ENCODE measurements at regions not wholly inside any gene's neighbourhood (a gene's known extent, or its start where the extent isn't known, plus 50 kb on each side); places are given as distances from the start of the nearest gene placed in this dataset.

DNA sequence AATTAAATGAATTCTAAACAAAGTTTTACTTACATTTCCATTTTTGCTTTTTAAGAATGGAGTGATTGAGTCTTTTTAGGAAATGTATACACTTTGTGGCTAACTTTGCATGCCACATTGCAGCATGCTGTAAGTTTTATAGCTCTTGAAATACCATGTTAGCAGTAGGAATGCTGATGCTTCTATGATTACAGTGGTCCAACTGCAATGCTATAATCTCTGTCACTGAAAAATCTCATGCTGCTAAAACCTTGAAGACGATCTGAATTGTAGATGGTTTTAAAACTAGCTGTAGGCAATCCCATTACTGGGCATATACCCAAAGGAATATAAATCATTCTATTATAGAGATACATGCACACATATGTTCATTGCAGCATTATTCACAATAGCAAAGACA is 127.6 kb downstream of the WIF1 start:
- H3K79me2 ChIP-seq (ENCODE audit: insufficient read depth, low read depth, low read length): no peaks in the 10 kb centered on the region
- CTCF ChIA-PET (ENCODE audit: unreplicated experiment): interaction anchor here (0.6 kb wide), 1 partner anchor 44 kb away, joined by 3 read pairs; no protein-coding TSS in a partner anchor
- H3K36me3 ChIP-seq (ENCODE audit: insufficient read depth, low read length): no peaks in the 10 kb centered on the region
- H4K20me1 ChIP-seq (ENCODE audit: insufficient read depth, low read length): no peaks in the 10 kb centered on the region
- TF ChIP-seq EZH2phosphoT487 (IDR thresholded peaks at IDR 0.05; ENCODE audit: borderline replicate concordance, low read depth, low read length): no peak
- TF ChIP-seq, protein P1, sequence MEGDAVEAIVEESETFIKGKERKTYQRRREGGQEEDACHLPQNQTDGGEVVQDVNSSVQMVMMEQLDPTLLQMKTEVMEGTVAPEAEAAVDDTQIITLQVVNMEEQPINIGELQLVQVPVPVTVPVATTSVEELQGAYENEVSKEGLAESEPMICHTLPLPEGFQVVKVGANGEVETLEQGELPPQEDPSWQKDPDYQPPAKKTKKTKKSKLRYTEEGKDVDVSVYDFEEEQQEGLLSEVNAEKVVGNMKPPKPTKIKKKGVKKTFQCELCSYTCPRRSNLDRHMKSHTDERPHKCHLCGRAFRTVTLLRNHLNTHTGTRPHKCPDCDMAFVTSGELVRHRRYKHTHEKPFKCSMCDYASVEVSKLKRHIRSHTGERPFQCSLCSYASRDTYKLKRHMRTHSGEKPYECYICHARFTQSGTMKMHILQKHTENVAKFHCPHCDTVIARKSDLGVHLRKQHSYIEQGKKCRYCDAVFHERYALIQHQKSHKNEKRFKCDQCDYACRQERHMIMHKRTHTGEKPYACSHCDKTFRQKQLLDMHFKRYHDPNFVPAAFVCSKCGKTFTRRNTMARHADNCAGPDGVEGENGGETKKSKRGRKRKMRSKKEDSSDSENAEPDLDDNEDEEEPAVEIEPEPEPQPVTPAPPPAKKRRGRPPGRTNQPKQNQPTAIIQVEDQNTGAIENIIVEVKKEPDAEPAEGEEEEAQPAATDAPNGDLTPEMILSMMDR (conservative IDR thresholded peaks at IDR 0.05; ENCODE audit: low read length): no peak
- no peaks in the 10 kb centered on the region for H3K4me1 ChIP-seq (ENCODE audit: insufficient read depth, low read length, poor library complexity, severe bottlenecking)
- H3K4me3 ChIP-seq (ENCODE audit: low read depth, low read length, poor library complexity, severe bottlenecking): no peak overlapping the region
- no peak overlapping the region for H3K27ac ChIP-seq (ENCODE audit: low read depth, low read length, poor library complexity, severe bottlenecking)
- H3K9me3 ChIP-seq (ENCODE audit: low read length): no peaks in the 10 kb centered on the region
- POLR2A ChIA-PET: no interaction called here
- intact Hi-C loops (cut with micrococcal nuclease; ENCODE audit: unreplicated experiment): no loop called here
- H3K4me2 ChIP-seq (ENCODE audit: low read length): no peak overlapping the region
- H3K9me2 ChIP-seq (ENCODE audit: insufficient read depth, low read length): no peaks in the 10 kb centered on the region
- no TSS peak for BruUV-seq (replicated peaks)
- no peak for DNase-seq (ENCODE audit: low spot score)
- no peak overlapping the region for H2AFZ ChIP-seq (ENCODE audit: low read length)

DNA sequence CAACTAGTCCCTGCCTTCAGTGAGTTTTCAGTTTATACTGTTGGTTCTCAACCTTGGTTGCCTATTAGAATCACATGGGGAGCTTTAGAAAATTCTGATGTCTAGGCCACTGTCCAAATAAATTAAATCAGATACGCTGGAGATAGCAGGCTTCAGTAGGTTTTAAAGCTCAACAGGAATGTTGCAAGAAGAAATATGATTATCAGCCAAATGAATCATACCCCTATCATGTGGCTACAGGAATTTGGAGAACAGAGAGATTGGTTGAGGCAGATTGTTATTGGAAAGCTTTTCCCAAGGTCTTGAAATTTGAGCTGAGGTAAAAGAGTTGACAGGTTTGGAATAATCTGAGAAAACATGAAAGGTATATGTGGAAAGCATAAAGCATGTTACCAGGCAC is 125.3 kb downstream of the WIF1 start:
- H3K9me3 ChIP-seq (ENCODE audit: low read length): no peaks in the 10 kb centered on the region
- no peaks in the 10 kb centered on the region for H3K9me2 ChIP-seq (ENCODE audit: insufficient read depth, low read length)
- H4K20me1 ChIP-seq (ENCODE audit: insufficient read depth, low read length): no peaks in the 10 kb centered on the region
- no peak for DNase-seq (ENCODE audit: low spot score)
- CTCF ChIA-PET (ENCODE audit: unreplicated experiment): no interaction called here
- POLR2A ChIA-PET: interaction anchor here (0.8 to 2.0 kb wide), 3 partner anchors 14 to 1932 kb away, joined by 3 to 6 read pairs (median 4); no protein-coding TSS in a partner anchor
- H3K4me2 ChIP-seq (ENCODE audit: low read length): no peak overlapping the region
- no peaks in the 10 kb centered on the region for H3K4me1 ChIP-seq (ENCODE audit: insufficient read depth, low read length, poor library complexity, severe bottlenecking)
- intact Hi-C loops (cut with micrococcal nuclease; ENCODE audit: unreplicated experiment): no loop called here
- TF ChIP-seq, protein P1 (conservative IDR thresholded peaks at IDR 0.05; ENCODE audit: low read length): no peak
- no peak for TF ChIP-seq EZH2phosphoT487 (IDR thresholded peaks at IDR 0.05; ENCODE audit: borderline replicate concordance, low read depth, low read length)
- no peak overlapping the region for H3K27ac ChIP-seq (ENCODE audit: low read depth, low read length, poor library complexity, severe bottlenecking)
- H3K36me3 ChIP-seq (ENCODE audit: insufficient read depth, low read length): no peaks in the 10 kb centered on the region
- no peak overlapping the region for H3K4me3 ChIP-seq (ENCODE audit: low read depth, low read length, poor library complexity, severe bottlenecking)
- H2AFZ ChIP-seq (ENCODE audit: low read length): no peak overlapping the region
- BruUV-seq (replicated peaks): no TSS peak
- no peaks in the 10 kb centered on the region for H3K79me2 ChIP-seq (ENCODE audit: insufficient read depth, low read depth, low read length)

DNA sequence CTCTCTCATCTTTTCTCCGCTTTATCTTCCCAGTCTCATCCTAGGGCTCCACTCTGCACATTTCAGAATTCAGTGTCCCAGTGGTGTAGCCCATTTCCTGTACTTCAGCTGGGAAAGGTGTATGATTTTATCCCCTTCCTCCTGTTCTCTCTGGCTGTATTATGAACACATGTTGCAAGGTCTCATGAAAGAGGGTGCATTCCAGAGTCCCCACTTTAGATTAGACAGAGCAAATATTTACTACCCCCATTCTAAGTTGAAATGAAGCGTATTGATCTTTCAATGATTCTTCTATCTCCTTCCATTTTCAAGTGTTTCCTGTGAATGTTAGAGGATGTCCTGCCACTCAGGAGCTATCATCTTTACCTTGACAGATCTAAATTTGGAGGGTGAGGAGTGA is 123.2 kb downstream of the WIF1 start:
- H4K20me1 ChIP-seq (ENCODE audit: insufficient read depth, low read length): no peaks in the 10 kb centered on the region
- no peak overlapping the region for H3K4me3 ChIP-seq (ENCODE audit: low read depth, low read length, poor library complexity, severe bottlenecking)
- H3K9me2 ChIP-seq (ENCODE audit: insufficient read depth, low read length): no peaks in the 10 kb centered on the region
- no TSS peak for BruUV-seq (replicated peaks)
- TF ChIP-seq, protein P1 (conservative IDR thresholded peaks at IDR 0.05; ENCODE audit: low read length): no peak
- no peak for TF ChIP-seq EZH2phosphoT487 (IDR thresholded peaks at IDR 0.05; ENCODE audit: borderline replicate concordance, low read depth, low read length)
- no peaks in the 10 kb centered on the region for H3K36me3 ChIP-seq (ENCODE audit: insufficient read depth, low read length)
- intact Hi-C loops (cut with micrococcal nuclease; ENCODE audit: unreplicated experiment): no loop called here
- H3K9me3 ChIP-seq (ENCODE audit: low read length): no peaks in the 10 kb centered on the region
- ChIA-PET CTCF (ENCODE audit: unreplicated experiment) (no interaction called here), POLR2A (interaction anchor here (0.7 kb wide), 1 partner anchor 115 kb away, joined by 4 read pairs; no protein-coding TSS in a partner anchor)
- no peaks in the 10 kb centered on the region for H3K79me2 ChIP-seq (ENCODE audit: insufficient read depth, low read depth, low read length)
- H2AFZ ChIP-seq (ENCODE audit: low read length): no peak overlapping the region
- no peak overlapping the region for H3K4me2 ChIP-seq (ENCODE audit: low read length)
- H3K27ac ChIP-seq (ENCODE audit: low read depth, low read length, poor library complexity, severe bottlenecking): no peak overlapping the region
- no peaks in the 10 kb centered on the region for H3K4me1 ChIP-seq (ENCODE audit: insufficient read depth, low read length, poor library complexity, severe bottlenecking)
- no peak for DNase-seq (ENCODE audit: low spot score)

Data from OCI-LY7 (cell line).